GM12872 (cell line): ENCODE measurements at regions not wholly inside any gene's neighbourhood (a gene's known extent, or its start where the extent isn't known, plus 50 kb on each side); places are given as distances from the start of the nearest gene placed in this dataset.

Source experiments
- TF ChIP-seq, protein P1 (sequence below): IDR thresholded peaks from 3 replicates; pipeline ENCODE4 v1.5.1; 2011; ENCODE audit warnings: low read depth, mild to moderate bottlenecking, low read length, moderate library complexity; ENCODE audit not compliant: insufficient read depth

DNA sequence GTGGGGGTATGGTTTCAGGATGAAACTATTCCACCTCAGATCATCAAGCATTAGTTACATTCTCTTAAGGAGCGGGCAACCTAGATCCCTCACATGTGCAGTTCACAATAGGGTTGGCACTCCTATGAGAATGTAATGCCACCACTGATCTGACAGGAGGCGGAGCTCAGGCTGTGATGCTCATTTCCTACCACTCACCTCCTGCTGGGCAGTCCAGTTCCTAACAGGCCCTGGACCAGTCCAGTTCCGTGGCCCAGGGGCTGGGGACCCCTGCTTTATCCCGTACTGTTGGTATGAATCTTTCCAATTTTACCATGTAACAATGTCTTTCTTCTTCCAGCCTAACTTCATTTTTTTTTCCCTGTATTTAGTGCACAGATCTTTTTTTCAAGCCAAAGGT lies 94.9 kb downstream of the OGFRL1 start:
- TF ChIP-seq, protein P1, sequence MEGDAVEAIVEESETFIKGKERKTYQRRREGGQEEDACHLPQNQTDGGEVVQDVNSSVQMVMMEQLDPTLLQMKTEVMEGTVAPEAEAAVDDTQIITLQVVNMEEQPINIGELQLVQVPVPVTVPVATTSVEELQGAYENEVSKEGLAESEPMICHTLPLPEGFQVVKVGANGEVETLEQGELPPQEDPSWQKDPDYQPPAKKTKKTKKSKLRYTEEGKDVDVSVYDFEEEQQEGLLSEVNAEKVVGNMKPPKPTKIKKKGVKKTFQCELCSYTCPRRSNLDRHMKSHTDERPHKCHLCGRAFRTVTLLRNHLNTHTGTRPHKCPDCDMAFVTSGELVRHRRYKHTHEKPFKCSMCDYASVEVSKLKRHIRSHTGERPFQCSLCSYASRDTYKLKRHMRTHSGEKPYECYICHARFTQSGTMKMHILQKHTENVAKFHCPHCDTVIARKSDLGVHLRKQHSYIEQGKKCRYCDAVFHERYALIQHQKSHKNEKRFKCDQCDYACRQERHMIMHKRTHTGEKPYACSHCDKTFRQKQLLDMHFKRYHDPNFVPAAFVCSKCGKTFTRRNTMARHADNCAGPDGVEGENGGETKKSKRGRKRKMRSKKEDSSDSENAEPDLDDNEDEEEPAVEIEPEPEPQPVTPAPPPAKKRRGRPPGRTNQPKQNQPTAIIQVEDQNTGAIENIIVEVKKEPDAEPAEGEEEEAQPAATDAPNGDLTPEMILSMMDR = 0 out of 3 replicates have a peak, but pooled peaks have one; percentile 14

GRCh38 chr6:71383901-71384489 lies 95.4 kb downstream of the OGFRL1 start:
- TF ChIP-seq, protein P1 = peak; percentile 38; the same call in 1 of the 3 replicates

GRCh38 chr6:71385111-71385822 lies 96.7 kb downstream of the OGFRL1 start:
- TF ChIP-seq, protein P1 = no peak

DNA sequence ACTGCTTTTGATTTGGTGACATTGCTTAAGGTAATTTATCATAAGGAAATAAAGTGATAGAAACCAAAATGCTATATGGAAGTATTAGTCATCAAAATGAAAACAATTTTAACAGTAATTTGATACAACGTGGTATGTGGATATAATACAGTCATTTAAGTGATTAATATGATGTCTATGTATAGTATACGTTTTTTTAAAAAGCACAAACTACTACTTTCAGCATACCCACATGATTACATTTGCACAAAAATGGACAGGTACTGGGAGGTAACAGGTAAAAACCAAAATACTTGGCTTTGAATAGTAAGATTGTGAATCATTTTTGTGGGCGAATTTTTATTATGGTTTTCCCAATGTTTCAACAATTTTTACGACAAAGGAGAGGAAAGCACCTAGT lies 97.6 kb downstream of the OGFRL1 start:
- TF ChIP-seq, protein P1 = no peak

- TF ChIP-seq, protein P1 = no peak
Measured at GRCh38 chr6:71387179-71387578, 98.6 kb downstream of the OGFRL1 start.

- TF ChIP-seq, protein P1 = no peak
Measured at GRCh38 chr6:71388068-71388744, 99.6 kb downstream of the OGFRL1 start.

DNA sequence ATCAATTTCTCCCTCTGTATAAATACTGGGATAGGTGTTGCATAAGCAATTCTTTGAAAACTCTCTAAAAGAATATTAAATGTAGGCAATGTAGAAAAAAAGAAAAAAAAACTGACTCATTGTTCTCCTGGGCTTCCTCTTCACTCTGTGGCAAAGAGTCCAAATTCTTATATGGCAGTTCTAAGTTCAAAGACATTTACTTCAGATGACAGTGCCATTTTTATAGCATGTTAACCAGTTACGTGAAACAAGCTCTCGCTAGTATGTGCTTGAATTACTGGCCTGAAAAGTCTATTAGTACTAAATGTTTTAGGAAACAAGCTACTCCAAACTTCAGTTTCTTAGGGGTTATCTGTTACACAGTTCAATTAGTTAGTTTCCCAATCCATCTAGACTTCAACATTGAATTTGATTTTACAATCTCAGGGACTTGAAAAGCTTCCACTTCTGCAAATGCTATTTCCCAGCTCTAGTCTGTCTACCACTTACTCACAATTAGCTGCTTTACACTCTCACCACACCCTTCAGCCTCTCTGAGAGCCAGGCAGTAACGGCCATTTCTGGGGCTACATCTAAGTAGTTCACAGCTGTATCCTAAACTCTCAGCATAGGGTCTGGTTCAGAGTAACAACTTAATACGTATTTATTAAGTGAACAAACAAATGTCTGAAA lies 100.4 kb downstream of the OGFRL1 start:
- TF ChIP-seq, protein P1 = no peak
